ENCODE measurements at regions not wholly inside any gene's neighbourhood (a gene's known extent, or its start where the extent isn't known, plus 50 kb on each side); places are given as distances from the start of the nearest gene placed in this dataset.

GRCh38 chr2:199131876-199132275, 325.9 kb downstream of the SATB2 start:
- H3K36me3 Mint-ChIP-seq (ENCODE audit: low read depth), result no peaks in the 10 kb centered on the region

GRCh38 chr2:199131136-199131655, 326.5 kb downstream of the SATB2 start:
- CTCF ChIA-PET, result no interaction called here

More at GRCh38 chr2:199131876-199132275, 325.9 kb downstream of the SATB2 start:
- ATAC-seq (ENCODE audit: poor library complexity) (no peak), DNase-seq (no peak)
- no peak overlapping the region for H3K27ac ChIP-seq (ENCODE audit: low read depth in 1 of 2, low read length in 2 of 2)
- H3K4me1 ChIP-seq (ENCODE audit: insufficient read depth, low read length), result no peaks in the 10 kb centered on the region
- H3K4me1 Mint-ChIP-seq (ENCODE audit: low read depth), result no peaks in the 10 kb centered on the region
- TF ChIP-seq CTCF (IDR thresholded peaks at IDR 0.05), result no peak
- no peaks in the 10 kb centered on the region for H3K36me3 ChIP-seq (ENCODE audit: insufficient read depth, low read length)
- H3K9me3 ChIP-seq (ENCODE audit: control insufficient read depth in 1 of 2, insufficient read depth in 1 of 2, low read length in 2 of 2), result no peaks in the 10 kb centered on the region
- no peak overlapping the region for H3K4me3 ChIP-seq (ENCODE audit: low read length)
- no peak overlapping the region for H3K4me3 Mint-ChIP-seq
- intact Hi-C loops (cut with DNase I, micrococcal nuclease), result no loop called here
- ChIA-PET CTCF (no interaction called here), POLR2A (no interaction called here)
- H3K27me3 Mint-ChIP-seq, result no peaks in the 10 kb centered on the region
- H3K27me3 ChIP-seq (ENCODE audit: control insufficient read depth in 1 of 2, insufficient read depth in 2 of 2, low read length in 2 of 2), result no peaks in the 10 kb centered on the region
- H3K27ac Mint-ChIP-seq, result no peak overlapping the region
- no peaks in the 10 kb centered on the region for H3K9me3 Mint-ChIP-seq

GRCh38 chr2:199130501-199130900, 327.2 kb downstream of the SATB2 start:
- Mint-ChIP-seq H3K9me3 (no peaks in the 10 kb centered on the region), H3K27ac (no peak overlapping the region), H3K4me3 (no peak overlapping the region), H3K36me3 (ENCODE audit: low read depth) (no peaks in the 10 kb centered on the region), H3K27me3 (no peaks in the 10 kb centered on the region), H3K4me1 (ENCODE audit: low read depth) (no peaks in the 10 kb centered on the region)
- no peak for ATAC-seq (ENCODE audit: poor library complexity)
- no peaks in the 10 kb centered on the region for H3K27me3 ChIP-seq (ENCODE audit: control insufficient read depth in 1 of 2, insufficient read depth in 2 of 2, low read length in 2 of 2)
- CTCF ChIA-PET, result no interaction called here
- H3K36me3 ChIP-seq (ENCODE audit: insufficient read depth, low read length), result no peaks in the 10 kb centered on the region
- H3K4me1 ChIP-seq (ENCODE audit: insufficient read depth, low read length), result no peaks in the 10 kb centered on the region
- no peak for TF ChIP-seq CTCF (IDR thresholded peaks at IDR 0.05)
- no peak for DNase-seq
- POLR2A ChIA-PET, result no interaction called here
- no peak overlapping the region for H3K27ac ChIP-seq (ENCODE audit: low read depth in 1 of 2, low read length in 2 of 2)
- intact Hi-C loops (cut with DNase I, micrococcal nuclease), result no loop called here
- no peak overlapping the region for H3K4me3 ChIP-seq (ENCODE audit: low read length)
- no peaks in the 10 kb centered on the region for H3K9me3 ChIP-seq (ENCODE audit: control insufficient read depth in 1 of 2, insufficient read depth in 1 of 2, low read length in 2 of 2)

More at GRCh38 chr2:199131136-199131655, 326.5 kb downstream of the SATB2 start:
- Mint-ChIP-seq H3K27me3 (no peaks in the 10 kb centered on the region), H3K27ac (no peak overlapping the region), H3K9me3 (no peaks in the 10 kb centered on the region), H3K4me3 (no peak overlapping the region), H3K36me3 (ENCODE audit: low read depth) (no peaks in the 10 kb centered on the region), H3K4me1 (ENCODE audit: low read depth) (no peaks in the 10 kb centered on the region)
- intact Hi-C loops (cut with DNase I, micrococcal nuclease), result no loop called here
- no peak for TF ChIP-seq CTCF (IDR thresholded peaks at IDR 0.05)
- Histone ChIP-seq H3K27ac (ENCODE audit: low read depth in 1 of 2, low read length in 2 of 2) (no peak overlapping the region), H3K27me3 (ENCODE audit: control insufficient read depth in 1 of 2, insufficient read depth in 2 of 2, low read length in 2 of 2) (no peaks in the 10 kb centered on the region), H3K9me3 (ENCODE audit: control insufficient read depth in 1 of 2, insufficient read depth in 1 of 2, low read length in 2 of 2) (no peaks in the 10 kb centered on the region), H3K4me1 (ENCODE audit: insufficient read depth, low read length) (no peaks in the 10 kb centered on the region), H3K4me3 (ENCODE audit: low read length) (no peak overlapping the region), H3K36me3 (ENCODE audit: insufficient read depth, low read length) (no peaks in the 10 kb centered on the region)
- POLR2A ChIA-PET, result no interaction called here
- no peak for DNase-seq
- ATAC-seq (ENCODE audit: poor library complexity), result no peak
